ENCODE measurements at regions not wholly inside any gene's neighbourhood (a gene's known extent, or its start where the extent isn't known, plus 50 kb on each side); places are given as distances from the start of the nearest gene placed in this dataset.

DNA sequence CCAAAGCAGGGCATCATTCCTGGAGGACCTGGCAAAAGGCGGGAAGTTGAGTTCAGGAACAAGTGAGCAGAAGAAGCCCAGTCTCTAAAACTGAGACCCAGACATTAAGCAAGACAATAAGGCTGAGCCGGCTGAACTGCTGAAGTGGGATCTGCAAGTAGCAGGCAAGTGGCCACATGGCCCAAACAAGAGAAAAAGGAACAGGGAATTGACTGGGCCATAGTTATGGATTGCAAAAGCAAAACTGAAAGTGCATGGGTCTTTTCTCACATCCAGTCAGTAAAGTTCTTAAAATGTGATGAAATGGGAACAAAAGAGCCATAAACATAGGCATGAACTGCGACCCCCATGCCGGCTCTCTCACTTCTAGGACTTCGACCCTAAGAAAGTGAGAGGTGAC, 101.2 kb downstream of the SCN11A start:
- H3K4me1 ChIP-seq (ENCODE audit: control insufficient read depth in 3 of 3, insufficient read depth in 3 of 3, low read length in 3 of 3), result no peaks in the 10 kb centered on the region
- H3K27me3 ChIP-seq (ENCODE audit: control insufficient read depth in 3 of 3, insufficient read depth in 3 of 3, low read length in 3 of 3), result no peaks in the 10 kb centered on the region
- no peaks in the 10 kb centered on the region for H3K36me3 ChIP-seq (ENCODE audit: control insufficient read depth in 3 of 3, insufficient read depth in 3 of 3, low read length in 3 of 3)
- H3K27ac ChIP-seq (ENCODE audit: low read depth, low read length), result no peak overlapping the region
- no peak overlapping the region for H3K9ac ChIP-seq (ENCODE audit: low read depth in 1 of 3, low read length in 3 of 3)
- H3K9me3 ChIP-seq (ENCODE audit: control insufficient read depth in 3 of 3, low read length in 3 of 3), result no peaks in the 10 kb centered on the region
- H3K4me3 ChIP-seq (ENCODE audit: low read length in 3 of 3), result no peak overlapping the region

DNA sequence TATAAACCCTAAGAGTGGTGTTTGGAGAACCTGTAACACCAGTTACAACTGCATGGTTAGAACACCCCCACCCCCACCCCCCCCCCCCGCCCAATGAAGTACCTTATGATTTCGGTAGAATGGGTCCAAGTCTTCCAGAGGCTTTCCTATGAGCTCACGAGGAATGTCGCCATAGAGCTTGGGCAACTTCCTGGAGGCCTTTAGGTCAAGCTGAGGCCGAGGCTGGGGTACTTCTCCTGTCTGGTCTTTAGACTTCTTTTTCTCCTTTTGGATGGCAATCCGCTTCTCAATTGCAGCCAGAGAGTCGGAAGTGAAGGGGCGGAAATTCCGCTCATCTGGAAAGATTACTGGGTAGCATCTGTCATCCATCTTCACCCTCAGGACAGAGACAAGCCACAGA, 101.8 kb downstream of the SCN11A start:
- Histone ChIP-seq H3K4me1 (ENCODE audit: control insufficient read depth in 3 of 3, insufficient read depth in 3 of 3, low read length in 3 of 3) (no peaks in the 10 kb centered on the region), H3K4me3 (ENCODE audit: low read length in 3 of 3) (no peak overlapping the region), H3K36me3 (ENCODE audit: control insufficient read depth in 3 of 3, insufficient read depth in 3 of 3, low read length in 3 of 3) (no peaks in the 10 kb centered on the region), H3K27me3 (ENCODE audit: control insufficient read depth in 3 of 3, insufficient read depth in 3 of 3, low read length in 3 of 3) (no peaks in the 10 kb centered on the region), H3K9ac (ENCODE audit: low read depth in 1 of 3, low read length in 3 of 3) (no peak overlapping the region), H3K27ac (ENCODE audit: low read depth, low read length) (no peak overlapping the region), H3K9me3 (ENCODE audit: control insufficient read depth in 3 of 3, low read length in 3 of 3) (no peaks in the 10 kb centered on the region)

DNA sequence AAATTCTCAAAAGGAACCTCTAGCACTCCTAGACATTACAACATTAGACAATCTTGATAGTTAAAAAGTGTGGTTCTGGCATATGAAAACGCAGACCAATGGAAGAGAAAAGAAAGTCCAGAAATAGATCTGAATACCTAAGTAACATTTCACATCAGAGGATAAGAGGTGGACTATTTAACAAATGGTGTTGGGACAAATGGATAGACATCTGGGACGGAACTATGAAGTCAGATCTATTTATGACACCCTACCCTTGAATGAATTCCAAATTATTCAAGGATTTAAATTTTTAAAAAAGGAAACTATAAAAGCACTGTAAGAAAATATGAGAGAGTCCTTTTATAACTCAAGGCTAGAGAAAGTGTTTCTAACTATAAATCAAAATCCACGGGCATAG, 111.3 kb downstream of the SCN11A start:
- H3K27me3 ChIP-seq (ENCODE audit: control insufficient read depth in 3 of 3, insufficient read depth in 3 of 3, low read length in 3 of 3), result no peaks in the 10 kb centered on the region
- peaks cover 0 to 2% (median 0%) of the 10 kb centered on the region in 3 donors for H3K9me3 ChIP-seq (ENCODE audit: control insufficient read depth in 3 of 3, low read length in 3 of 3)
- H3K9ac ChIP-seq (ENCODE audit: low read depth in 1 of 3, low read length in 3 of 3), result no peak overlapping the region
- no peak overlapping the region for H3K4me3 ChIP-seq (ENCODE audit: low read length in 3 of 3)
- H3K27ac ChIP-seq (ENCODE audit: low read depth, low read length), result no peak overlapping the region
- no peaks in the 10 kb centered on the region for H3K36me3 ChIP-seq (ENCODE audit: control insufficient read depth in 3 of 3, insufficient read depth in 3 of 3, low read length in 3 of 3)
- H3K4me1 ChIP-seq (ENCODE audit: control insufficient read depth in 3 of 3, insufficient read depth in 3 of 3, low read length in 3 of 3), result no peaks in the 10 kb centered on the region

DNA sequence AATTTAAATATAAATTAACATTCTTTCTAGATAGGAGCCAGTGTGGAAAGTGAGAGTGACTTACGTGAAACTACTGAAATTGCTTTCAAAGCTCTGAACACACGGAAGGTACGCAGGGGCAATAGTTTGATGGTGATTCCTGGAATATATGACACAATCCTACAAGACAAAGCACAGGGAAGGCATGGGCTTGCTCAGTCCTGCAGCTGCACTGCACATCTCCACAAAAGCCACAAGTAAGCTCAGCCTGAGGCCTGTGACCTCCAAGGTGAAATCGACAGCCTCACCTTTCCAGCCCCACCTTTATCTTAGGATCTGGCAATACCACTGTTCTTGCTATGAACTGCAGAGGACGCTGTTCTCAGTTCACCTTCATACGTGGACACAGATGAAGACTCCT, 109.3 kb upstream of the SCN10A start:
- H3K27me3 ChIP-seq (ENCODE audit: control insufficient read depth in 3 of 3, insufficient read depth in 3 of 3, low read length in 3 of 3), result no peaks in the 10 kb centered on the region
- H3K9ac ChIP-seq (ENCODE audit: low read depth in 1 of 3, low read length in 3 of 3), result no peak overlapping the region
- no peaks in the 10 kb centered on the region for H3K9me3 ChIP-seq (ENCODE audit: control insufficient read depth in 3 of 3, low read length in 3 of 3)
- no peaks in the 10 kb centered on the region for H3K36me3 ChIP-seq (ENCODE audit: control insufficient read depth in 3 of 3, insufficient read depth in 3 of 3, low read length in 3 of 3)
- H3K27ac ChIP-seq (ENCODE audit: low read depth, low read length), result no peak overlapping the region
- H3K4me1 ChIP-seq (ENCODE audit: control insufficient read depth in 3 of 3, insufficient read depth in 3 of 3, low read length in 3 of 3), result no peaks in the 10 kb centered on the region
- no peak overlapping the region for H3K4me3 ChIP-seq (ENCODE audit: low read length in 3 of 3)

DNA sequence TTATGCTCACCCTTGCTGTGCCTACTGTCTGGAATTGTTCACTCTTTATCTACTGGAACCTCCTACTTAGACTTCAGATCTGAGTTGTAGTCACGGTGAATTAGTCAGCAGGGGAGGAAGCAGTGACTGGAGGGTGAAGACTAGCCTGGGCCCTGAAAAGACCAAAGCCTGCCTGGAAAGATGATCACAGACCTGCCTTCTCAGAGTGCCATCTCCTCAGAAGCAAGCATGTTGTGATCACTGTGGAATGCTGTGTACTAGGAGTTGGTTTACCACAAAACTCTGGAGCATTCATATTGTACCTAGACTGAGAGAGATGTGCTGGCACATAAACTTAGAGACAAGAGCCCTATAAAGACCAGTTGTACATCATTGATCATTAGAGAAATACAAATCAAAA, 100.7 kb upstream of the SCN10A start:
- Histone ChIP-seq H3K27me3 (ENCODE audit: control insufficient read depth in 3 of 3, insufficient read depth in 3 of 3, low read length in 3 of 3) (peaks cover 0 to 3% (median 0%) of the 10 kb centered on the region in 3 donors), H3K4me3 (ENCODE audit: low read length in 3 of 3) (no peak overlapping the region), H3K36me3 (ENCODE audit: control insufficient read depth in 3 of 3, insufficient read depth in 3 of 3, low read length in 3 of 3) (no peaks in the 10 kb centered on the region), H3K9ac (ENCODE audit: low read depth in 1 of 3, low read length in 3 of 3) (no peak overlapping the region), H3K27ac (ENCODE audit: low read depth, low read length) (no peak overlapping the region), H3K4me1 (ENCODE audit: control insufficient read depth in 3 of 3, insufficient read depth in 3 of 3, low read length in 3 of 3) (no peaks in the 10 kb centered on the region), H3K9me3 (ENCODE audit: control insufficient read depth in 3 of 3, low read length in 3 of 3) (no peaks in the 10 kb centered on the region)

DNA sequence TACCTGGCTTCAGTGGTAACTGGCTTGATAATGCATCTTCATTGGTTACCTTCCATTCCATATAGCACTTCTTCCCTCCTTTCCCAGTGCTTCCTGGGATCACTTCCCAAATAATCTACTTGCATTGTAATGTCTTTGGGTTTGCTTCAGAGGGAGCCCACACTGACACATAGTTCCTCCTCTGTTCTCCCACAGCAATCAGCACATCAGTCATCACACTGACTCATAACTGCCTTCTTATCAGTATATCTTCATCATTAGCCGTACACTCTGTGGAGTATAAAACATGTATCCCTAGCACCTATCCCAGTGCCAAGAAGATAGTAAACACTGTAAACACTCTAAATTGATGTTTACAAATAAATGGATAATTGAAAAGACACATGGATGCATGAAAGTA, 91.4 kb upstream of the SCN10A start:
- no peaks in the 10 kb centered on the region for H3K4me1 ChIP-seq (ENCODE audit: control insufficient read depth in 3 of 3, insufficient read depth in 3 of 3, low read length in 3 of 3)
- H3K27ac ChIP-seq (ENCODE audit: low read depth, low read length), result no peak overlapping the region
- no peak overlapping the region for H3K9ac ChIP-seq (ENCODE audit: low read depth in 1 of 3, low read length in 3 of 3)
- no peaks in the 10 kb centered on the region for H3K27me3 ChIP-seq (ENCODE audit: control insufficient read depth in 3 of 3, insufficient read depth in 3 of 3, low read length in 3 of 3)
- H3K4me3 ChIP-seq (ENCODE audit: low read length in 3 of 3), result no peak overlapping the region
- H3K9me3 ChIP-seq (ENCODE audit: control insufficient read depth in 3 of 3, low read length in 3 of 3), result no peaks in the 10 kb centered on the region
- no peaks in the 10 kb centered on the region for H3K36me3 ChIP-seq (ENCODE audit: control insufficient read depth in 3 of 3, insufficient read depth in 3 of 3, low read length in 3 of 3)

DNA sequence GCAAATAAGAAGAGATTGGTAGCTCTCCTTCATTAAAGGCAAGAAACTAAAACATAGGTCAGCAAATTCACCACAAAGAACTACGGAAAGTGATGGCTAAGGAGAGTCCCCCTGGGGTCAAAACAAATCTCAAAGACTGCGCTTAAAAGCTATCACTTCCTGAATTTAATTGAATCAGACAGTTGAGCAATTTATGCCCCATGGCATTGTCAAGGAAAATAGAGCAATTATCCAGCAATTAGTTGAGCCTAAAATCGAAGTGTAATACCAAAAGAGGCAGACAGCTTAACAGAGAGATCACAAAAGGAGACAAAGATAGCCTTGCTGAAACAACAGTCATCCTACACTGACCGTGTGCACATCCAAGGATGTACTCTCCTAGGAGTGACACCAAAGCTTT, 74.4 kb upstream of the SCN10A start:
- H3K36me3 ChIP-seq (ENCODE audit: control insufficient read depth in 3 of 3, insufficient read depth in 3 of 3, low read length in 3 of 3), result no peaks in the 10 kb centered on the region
- H3K9me3 ChIP-seq (ENCODE audit: control insufficient read depth in 3 of 3, low read length in 3 of 3), result peaks cover 0 to 3% (median 3%) of the 10 kb centered on the region in 3 donors
- H3K4me1 ChIP-seq (ENCODE audit: control insufficient read depth in 3 of 3, insufficient read depth in 3 of 3, low read length in 3 of 3), result no peaks in the 10 kb centered on the region
- H3K27me3 ChIP-seq (ENCODE audit: control insufficient read depth in 3 of 3, insufficient read depth in 3 of 3, low read length in 3 of 3), result no peaks in the 10 kb centered on the region
- no peak overlapping the region for H3K9ac ChIP-seq (ENCODE audit: low read depth in 1 of 3, low read length in 3 of 3)
- no peak overlapping the region for H3K27ac ChIP-seq (ENCODE audit: low read depth, low read length)
- no peak overlapping the region for H3K4me3 ChIP-seq (ENCODE audit: low read length in 3 of 3)

DNA sequence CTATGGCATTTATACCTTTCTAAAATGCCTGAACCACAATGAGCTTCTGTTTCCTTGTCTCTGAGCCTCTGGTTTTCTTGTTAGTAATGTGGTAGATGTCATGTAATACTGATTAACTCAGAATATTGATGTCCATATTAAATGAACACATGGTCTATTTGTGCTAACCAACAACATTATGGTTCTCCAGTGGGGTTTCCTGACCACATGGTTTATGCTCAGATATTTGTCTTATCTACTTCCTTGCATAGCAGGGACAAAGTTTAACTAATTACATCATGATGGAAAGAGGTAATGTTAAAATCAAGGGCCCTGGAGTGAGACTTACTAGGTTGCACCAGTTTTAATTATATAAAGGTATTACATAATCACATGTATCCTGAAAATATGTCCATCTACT, 62.6 kb upstream of the SCN10A start:
- Histone ChIP-seq H3K36me3 (ENCODE audit: control insufficient read depth in 3 of 3, insufficient read depth in 3 of 3, low read length in 3 of 3) (no peaks in the 10 kb centered on the region), H3K27me3 (ENCODE audit: control insufficient read depth in 3 of 3, insufficient read depth in 3 of 3, low read length in 3 of 3) (no peaks in the 10 kb centered on the region), H3K4me1 (ENCODE audit: control insufficient read depth in 3 of 3, insufficient read depth in 3 of 3, low read length in 3 of 3) (no peaks in the 10 kb centered on the region), H3K9ac (ENCODE audit: low read depth in 1 of 3, low read length in 3 of 3) (no peak overlapping the region), H3K4me3 (ENCODE audit: low read length in 3 of 3) (no peak overlapping the region), H3K9me3 (ENCODE audit: control insufficient read depth in 3 of 3, low read length in 3 of 3) (no peaks in the 10 kb centered on the region), H3K27ac (ENCODE audit: low read depth, low read length) (no peak overlapping the region)

Measured in skeletal muscle tissue (tissue), 3 donors.